GM18502 (cell line): ENCODE measurements at regions not wholly inside any gene's neighbourhood (a gene's known extent, or its start where the extent isn't known, plus 50 kb on each side); places are given as distances from the start of the nearest gene placed in this dataset.

Source experiments
- ATAC-seq: cut with Tn5 transposase; IDR thresholded peaks from one replicate; pipeline ENCODE4 v1.9.1; 2021; ENCODE audit warnings: mild to moderate bottlenecking; ENCODE audit not compliant: unreplicated experiment, poor library complexity

- ATAC-seq, result no peak
Observed at GRCh38 chr12:42707312-42708226, 118.0 kb upstream of the PRICKLE1 start.

GRCh38 chr12:42706321-42706720, 116.8 kb upstream of the PRICKLE1 start:
- no peak for ATAC-seq

GRCh38 chr12:42705863-42706262, 116.3 kb upstream of the PRICKLE1 start:
- no peak for ATAC-seq

GRCh38 chr12:42704810-42705401, 115.4 kb upstream of the PRICKLE1 start:
- no peak for ATAC-seq

- ATAC-seq, result no peak
Observed at GRCh38 chr12:42704340-42704739, 114.8 kb upstream of the PRICKLE1 start.

GRCh38 chr12:42701084-42701483, 111.5 kb upstream of the PRICKLE1 start:
- no peak for ATAC-seq

- no peak for ATAC-seq
Observed at GRCh38 chr12:42698213-42698612, 108.7 kb upstream of the PRICKLE1 start.

GRCh38 chr12:42696406-42697149, 107.0 kb upstream of the PRICKLE1 start:
- no peak for ATAC-seq

GRCh38 chr12:42695490-42695995, 106.0 kb upstream of the PRICKLE1 start:
- no peak for ATAC-seq

GRCh38 chr12:42692749-42693148, 103.2 kb upstream of the PRICKLE1 start:
- ATAC-seq, result no peak

GRCh38 chr12:42691991-42692557, 102.5 kb upstream of the PRICKLE1 start:
- no peak for ATAC-seq

GRCh38 chr12:42690264-42690663, 100.7 kb upstream of the PRICKLE1 start:
- no peak for ATAC-seq

- ATAC-seq, result no peak
Observed at GRCh38 chr12:42689699-42690098, 100.2 kb upstream of the PRICKLE1 start.

- ATAC-seq, result no peak
Observed at GRCh38 chr12:42686514-42687172, 97.1 kb upstream of the PRICKLE1 start.

- no peak for ATAC-seq
Observed at GRCh38 chr12:42684802-42685071, 95.2 kb upstream of the PRICKLE1 start.

GRCh38 chr12:42683933-42684801, 94.6 kb upstream of the PRICKLE1 start:
- no peak for ATAC-seq

- no peak for ATAC-seq
Observed at GRCh38 chr12:42683266-42683665, 93.7 kb upstream of the PRICKLE1 start.

GRCh38 chr12:42679466-42679865, 89.9 kb upstream of the PRICKLE1 start:
- ATAC-seq, result no peak

GRCh38 chr12:42677461-42677860, 87.9 kb upstream of the PRICKLE1 start:
- ATAC-seq, result no peak
